ENCODE measurements at regions not wholly inside any gene's neighbourhood (a gene's known extent, or its start where the extent isn't known, plus 50 kb on each side); places are given as distances from the start of the nearest gene placed in this dataset.

- TF ChIP-seq CTCF (IDR thresholded peaks at IDR 0.05) (no peak), POLR2A (IDR thresholded peaks at IDR 0.05) (no peak)
Measured at GRCh38 chr17:59490216-59490615, 75.2 kb upstream of the DHX40 start.

Data from heart left ventricle (tissue), 13 donors.